ENCODE measurements at regions not wholly inside any gene's neighbourhood (a gene's known extent, or its start where the extent isn't known, plus 50 kb on each side); places are given as distances from the start of the nearest gene placed in this dataset.

GRCh38 chr10:24153031-24153430 is 55.9 kb upstream of the KIAA1217 start:
- Histone ChIP-seq H3K27me3 (replicated peaks in 1 of 2; ENCODE audit: control insufficient read depth in 2 of 2, insufficient read depth in 2 of 2, low read length in 1 of 2) (no peaks in the 10 kb centered on the region), H3K9me3 (replicated peaks; ENCODE audit: control insufficient read depth, insufficient read depth, low read length) (no peaks in the 10 kb centered on the region), H3K4me1 (ENCODE audit: control insufficient read depth, insufficient read depth, low read length) (no peaks in the 10 kb centered on the region), H3K36me3 (ENCODE audit: control insufficient read depth in 2 of 2, insufficient read depth in 2 of 2, low read length in 1 of 2) (no peaks in the 10 kb centered on the region), H3K4me3 (no peak overlapping the region), H3K79me2 (ENCODE audit: control insufficient read depth, insufficient read depth, low read length) (no peaks in the 10 kb centered on the region), H3K4me2 (ENCODE audit: control insufficient read depth, insufficient read depth) (no peak overlapping the region), H3K9ac (ENCODE audit: control insufficient read depth, insufficient read depth, low read length) (no peak overlapping the region), H2AFZ (ENCODE audit: control insufficient read depth, low read depth, low read length) (no peak overlapping the region), H4K20me1 (ENCODE audit: control insufficient read depth, insufficient read depth) (no peaks in the 10 kb centered on the region), H3K27ac (ENCODE audit: control insufficient read depth, insufficient read depth) (no peak overlapping the region)
- ChIA-PET RAD21 (ENCODE audit: unreplicated experiment) (no interaction called here), SMC1A (ENCODE audit: uncharacterized antibody, unreplicated experiment) (no interaction called here), CTCF (no interaction called here), POLR2A (no interaction called here)
- no peak for TF ChIP-seq CHD2 (IDR thresholded peaks at IDR 0.05; ENCODE audit: borderline replicate concordance, low read depth, low read length)
- no peak for TF ChIP-seq SMAD5 (IDR thresholded peaks at IDR 0.05; ENCODE audit: low read depth)
- no peak for TF ChIP-seq WRNIP1 (IDR thresholded peaks at IDR 0.05; ENCODE audit: borderline replicate concordance, low read depth, low read length)
- no peak for TF ChIP-seq HDAC6 (IDR thresholded peaks at IDR 0.05; ENCODE audit: unreplicated experiment)
- no peak for TF ChIP-seq ZNF274 (IDR thresholded peaks at IDR 0.05; ENCODE audit: insufficient read depth, insufficient read length)
- TF ChIP-seq ZZZ3 (IDR thresholded peaks at IDR 0.05; ENCODE audit: control insufficient read depth, insufficient read length, low read depth), result no peak
- no peak for TF ChIP-seq POLR2A (IDR thresholded peaks at IDR 0.05; ENCODE audit: low read depth, low read length)
- TF ChIP-seq NBN (IDR thresholded peaks at IDR 0.05), result no peak
- TF ChIP-seq IRF5 (IDR thresholded peaks at IDR 0.05; ENCODE audit: borderline replicate concordance), result no peak
- TF ChIP-seq SUPT20H (IDR thresholded peaks at IDR 0.05; ENCODE audit: borderline replicate concordance, control insufficient read depth, low read depth, low read length), result no peak
- no peak for TF ChIP-seq LARP7 (IDR thresholded peaks at IDR 0.05)
- no peak for TF ChIP-seq PKNOX1 (IDR thresholded peaks at IDR 0.05)
- TF ChIP-seq HSF1 (IDR thresholded peaks at IDR 0.05; ENCODE audit: low read depth, low read length), result no peak
- no peak for TF ChIP-seq IKZF2 (IDR thresholded peaks at IDR 0.05)
- no peak for TF ChIP-seq BCLAF1 (IDR thresholded peaks at IDR 0.05)
- DNase-seq (ENCODE audit: low read depth, low spot score) (no peak), ATAC-seq (no peak), FAIRE-seq (no peak)
- 0% methylated on average over 3 of the region's 3 CpGs for WGBS (ENCODE audit: insufficient coverage, insufficient replicate concordance, low lambda C conversion rate, missing lambda C conversion rate)
- no TSS peak for BruUV-seq (replicated peaks)
- in situ Hi-C loops (cut with MboI), result no loop called here
- intact Hi-C loops (cut with micrococcal nuclease; ENCODE audit: unreplicated experiment), result no loop called here

Data from GM12878 (cell line).